Natural killer cell (primary cell): ENCODE measurements at regions not wholly inside any gene's neighbourhood (a gene's known extent, or its start where the extent isn't known, plus 50 kb on each side); places are given as distances from the start of the nearest gene placed in this dataset.

ENCODE experiments used
- ATAC-seq, 3 donors: fragments of 150-1000 bp in 2 of 3; fragments of 200-7000 bp in 1 of 3; cut with Tn5 transposase; 1 replicate in 1 of 3; 2 replicates in 2 of 3; pipeline ENCODE4 v1.10.0; 2021; ENCODE audit warnings: mild to moderate bottlenecking in 2 of 3, moderate library complexity in 2 of 3
- DNase-seq, 2 donors: peaks; one replicate each; pipeline versions ENCODE4 v3.0.0 to v3.0.0-alpha.2; 2013 to 2021; ENCODE audit warnings: mixed read lengths in 1 of 2
- H3K27ac ChIP-seq: one replicate; pipeline ENCODE4 v1.5.1; 2013; ENCODE audit warnings: mild to moderate bottlenecking, low read length
- H3K27me3 ChIP-seq: one replicate; pipeline ENCODE4 v1.6.1; 2013; ENCODE audit warnings: low read length; ENCODE audit not compliant: control insufficient read depth, insufficient read depth
- H3K36me3 ChIP-seq: one replicate; pipeline ENCODE4 v1.6.1; 2013; ENCODE audit warnings: low read length; ENCODE audit not compliant: control insufficient read depth, insufficient read depth
- H3K4me1 ChIP-seq: one replicate; pipeline ENCODE4 v1.6.1; 2013; ENCODE audit warnings: low read length; ENCODE audit not compliant: control insufficient read depth, insufficient read depth
- H3K4me3 ChIP-seq: one replicate; pipeline ENCODE4 v1.5.1; 2013; ENCODE audit warnings: low read length
- H3K9me3 ChIP-seq: one replicate; pipeline ENCODE4 v1.6.1; 2013; ENCODE audit warnings: low read length; ENCODE audit not compliant: control insufficient read depth, insufficient read depth
- H3K27ac Mint-ChIP-seq, 2 donors: one replicate each; pipeline ENCODE4 v1.8.0; 2022; ENCODE audit warnings: mild to moderate bottlenecking in 2 of 2, mixed read lengths in 2 of 2, moderate library complexity in 1 of 2
- H3K27me3 Mint-ChIP-seq, 2 donors: one replicate each; pipeline ENCODE4 v1.8.0; 2022; ENCODE audit warnings: low read depth in 2 of 2, mixed read lengths in 2 of 2
- H3K36me3 Mint-ChIP-seq: one replicate; pipeline ENCODE4 v1.8.0; 2022; ENCODE audit warnings: mixed read lengths
- H3K4me1 Mint-ChIP-seq, 2 donors: one replicate each; pipeline ENCODE4 v1.8.0; 2022; ENCODE audit warnings: mixed read lengths in 2 of 2
- H3K4me3 Mint-ChIP-seq: one replicate; pipeline ENCODE4 v1.8.0; 2022; ENCODE audit warnings: mild to moderate bottlenecking, moderate library complexity, mixed read lengths
- H3K9me3 Mint-ChIP-seq, 2 donors: one replicate each; pipeline ENCODE4 v1.8.0; 2022; ENCODE audit warnings: mixed read lengths in 2 of 2
- CTCF ChIP-seq: fragments of 200-600 bp; IDR thresholded peaks from one replicate; pipeline ENCODE4 v1.8.0; 2022; ENCODE audit warnings: antibody characterized with exemption
- WGBS: methylation state at CpG from one replicate; pipeline ENCODE4 v1.1.7; 2013; ENCODE audit warnings: missing lambda C conversion rate; ENCODE audit not compliant: insufficient coverage; 5-methylcytosine and 5-hydroxymethylcytosine counted together
- intact Hi-C: fragments of 100-400 bp; cut with micrococcal nuclease; formaldehyde crosslinking; loops from one replicate; pipeline ENCODE4 v1.14.2; 2022

- no peaks in the 10 kb centered on the region for H3K9me3 ChIP-seq
- intact Hi-C loops, result no loop called here
- H3K27me3 Mint-ChIP-seq, result peaks cover 2 to 8% of the 10 kb centered on the region in 2 donors
- no peak overlapping the region for H3K4me3 ChIP-seq
- H3K27me3 ChIP-seq, result no peaks in the 10 kb centered on the region
- H3K4me1 ChIP-seq, result peaks cover 6% of the 10 kb centered on the region
- H3K36me3 ChIP-seq, result no peaks in the 10 kb centered on the region
- no peak for ATAC-seq
- no peak for DNase-seq
- TF ChIP-seq CTCF, result no peak
- H3K4me1 Mint-ChIP-seq, result peaks cover 25 to 26% of the 10 kb centered on the region in 2 donors
- no peaks in the 10 kb centered on the region for H3K36me3 Mint-ChIP-seq
- H3K4me3 Mint-ChIP-seq, result no peak overlapping the region
- WGBS, result 84% methylated on average over 4 of the region's 4 CpGs
- no peak overlapping the region for H3K27ac Mint-ChIP-seq
- no peaks in the 10 kb centered on the region for H3K9me3 Mint-ChIP-seq
- H3K27ac ChIP-seq, result no peak overlapping the region
Measured at GRCh38 chr12:107480836-107481608, 204.6 kb upstream of the PWP1 start.

- ATAC-seq, result no peak
- H3K36me3 Mint-ChIP-seq, result no peaks in the 10 kb centered on the region
- Histone ChIP-seq H3K27ac (no peak overlapping the region), H3K36me3 (no peaks in the 10 kb centered on the region), H3K4me1 (no peaks in the 10 kb centered on the region), H3K4me3 (no peak overlapping the region), H3K27me3 (no peaks in the 10 kb centered on the region), H3K9me3 (no peaks in the 10 kb centered on the region)
- no peak overlapping the region for H3K4me3 Mint-ChIP-seq
- H3K27me3 Mint-ChIP-seq, result peaks cover 2 to 8% of the 10 kb centered on the region in 2 donors
- intact Hi-C loops, result no loop called here
- no peak overlapping the region for H3K27ac Mint-ChIP-seq
- peaks cover 18 to 31% of the 10 kb centered on the region in 2 donors for H3K4me1 Mint-ChIP-seq
- no peaks in the 10 kb centered on the region for H3K9me3 Mint-ChIP-seq
- no peak for DNase-seq
- TF ChIP-seq CTCF, result no peak
- WGBS, result 93% methylated on average over 3 of the region's 3 CpGs
Measured at GRCh38 chr12:107484230-107484629, 201.4 kb upstream of the PWP1 start.

GRCh38 chr12:107484941-107485340, 200.7 kb upstream of the PWP1 start:
- ATAC-seq, result no peak
- Histone ChIP-seq H3K4me3 (no peak overlapping the region), H3K4me1 (no peaks in the 10 kb centered on the region), H3K9me3 (no peaks in the 10 kb centered on the region), H3K36me3 (no peaks in the 10 kb centered on the region), H3K27ac (no peak overlapping the region), H3K27me3 (no peaks in the 10 kb centered on the region)
- intact Hi-C loops, result no loop called here
- Mint-ChIP-seq H3K27me3 (peaks cover 2 to 3% of the 10 kb centered on the region in 2 donors), H3K27ac (no peak overlapping the region), H3K36me3 (no peaks in the 10 kb centered on the region), H3K9me3 (no peaks in the 10 kb centered on the region), H3K4me3 (no peak overlapping the region), H3K4me1 (peaks cover 15 to 31% of the 10 kb centered on the region in 2 donors)
- DNase-seq, result no peak
- no peak for TF ChIP-seq CTCF
- WGBS, result no CpG with 5 or more reads among the region's 1 CpG

- Mint-ChIP-seq H3K27ac (no peak overlapping the region), H3K27me3 (peaks cover 0 to 2% of the 10 kb centered on the region in 2 donors), H3K9me3 (no peaks in the 10 kb centered on the region), H3K36me3 (no peaks in the 10 kb centered on the region), H3K4me1 (peaks cover 10 to 25% of the 10 kb centered on the region in 2 donors), H3K4me3 (no peak overlapping the region)
- WGBS, result 85% methylated on average over 1 of the region's 1 CpG
- ATAC-seq (no peak), DNase-seq (no peak)
- intact Hi-C loops, result no loop called here
- no peaks in the 10 kb centered on the region for H3K9me3 ChIP-seq
- H3K4me3 ChIP-seq, result no peak overlapping the region
- no peak overlapping the region for H3K27ac ChIP-seq
- no peaks in the 10 kb centered on the region for H3K27me3 ChIP-seq
- no peak for TF ChIP-seq CTCF
- H3K4me1 ChIP-seq, result no peaks in the 10 kb centered on the region
- H3K36me3 ChIP-seq, result no peaks in the 10 kb centered on the region
Measured at GRCh38 chr12:107485731-107486130, 199.9 kb upstream of the PWP1 start.
